GM20000 (cell line): ENCODE measurements at regions not wholly inside any gene's neighbourhood (a gene's known extent, or its start where the extent isn't known, plus 50 kb on each side); places are given as distances from the start of the nearest gene placed in this dataset.

ENCODE experiments used
- DNase-seq: peaks from one replicate; pipeline ENCODE4 v3.0.0; 2012; ENCODE audit warnings: low spot score
- TF ChIP-seq, protein P1 (sequence below): IDR thresholded peaks from 2 replicates; pipeline ENCODE4 v1.5.1; 2012; ENCODE audit warnings: mild to moderate bottlenecking, control low read depth; ENCODE audit errors: extremely low read depth, missing control alignments

DNA sequence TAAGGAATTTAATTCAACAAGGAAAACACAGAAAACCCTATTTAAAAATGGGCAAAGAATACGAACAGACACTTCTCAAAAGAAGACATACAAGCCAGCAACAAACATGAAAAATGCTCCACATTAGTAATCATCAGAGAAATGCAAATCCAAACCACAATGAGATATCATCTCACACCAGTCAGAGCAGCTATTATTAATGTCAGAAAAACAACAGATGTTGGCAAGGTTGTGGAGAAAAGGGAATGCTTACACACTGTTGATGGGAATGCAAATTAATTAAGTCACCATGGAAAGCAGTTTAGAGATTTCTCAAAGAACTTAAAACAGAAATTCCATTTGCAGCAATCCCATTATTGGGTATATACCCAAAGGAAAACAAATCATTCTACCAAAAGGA, 55.2 kb downstream of the GCC1 start:
- DNase-seq: no peak
- TF ChIP-seq, protein P1, sequence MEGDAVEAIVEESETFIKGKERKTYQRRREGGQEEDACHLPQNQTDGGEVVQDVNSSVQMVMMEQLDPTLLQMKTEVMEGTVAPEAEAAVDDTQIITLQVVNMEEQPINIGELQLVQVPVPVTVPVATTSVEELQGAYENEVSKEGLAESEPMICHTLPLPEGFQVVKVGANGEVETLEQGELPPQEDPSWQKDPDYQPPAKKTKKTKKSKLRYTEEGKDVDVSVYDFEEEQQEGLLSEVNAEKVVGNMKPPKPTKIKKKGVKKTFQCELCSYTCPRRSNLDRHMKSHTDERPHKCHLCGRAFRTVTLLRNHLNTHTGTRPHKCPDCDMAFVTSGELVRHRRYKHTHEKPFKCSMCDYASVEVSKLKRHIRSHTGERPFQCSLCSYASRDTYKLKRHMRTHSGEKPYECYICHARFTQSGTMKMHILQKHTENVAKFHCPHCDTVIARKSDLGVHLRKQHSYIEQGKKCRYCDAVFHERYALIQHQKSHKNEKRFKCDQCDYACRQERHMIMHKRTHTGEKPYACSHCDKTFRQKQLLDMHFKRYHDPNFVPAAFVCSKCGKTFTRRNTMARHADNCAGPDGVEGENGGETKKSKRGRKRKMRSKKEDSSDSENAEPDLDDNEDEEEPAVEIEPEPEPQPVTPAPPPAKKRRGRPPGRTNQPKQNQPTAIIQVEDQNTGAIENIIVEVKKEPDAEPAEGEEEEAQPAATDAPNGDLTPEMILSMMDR: no peak

DNA sequence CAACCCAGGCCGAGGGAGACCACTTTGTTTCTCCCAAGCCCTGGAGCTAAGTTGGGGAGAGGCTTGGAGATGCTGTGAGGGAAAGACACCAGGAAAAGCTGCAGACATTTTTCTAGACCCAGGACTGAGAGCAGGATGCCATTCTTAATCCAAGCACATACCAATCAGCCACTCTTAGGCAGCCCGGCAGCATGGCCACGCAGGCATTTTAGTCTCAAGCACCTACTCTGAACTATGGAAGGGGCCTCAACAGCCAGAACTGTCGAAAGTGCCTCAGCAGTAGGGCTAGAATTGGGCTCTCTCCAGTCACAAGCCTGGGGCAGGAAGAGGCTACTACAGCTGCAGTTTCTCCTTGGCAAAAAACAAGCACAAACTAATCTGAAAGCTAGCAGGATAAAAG, 57.8 kb downstream of the GCC1 start:
- TF ChIP-seq, protein P1: no peak
- DNase-seq: no peak

DNA sequence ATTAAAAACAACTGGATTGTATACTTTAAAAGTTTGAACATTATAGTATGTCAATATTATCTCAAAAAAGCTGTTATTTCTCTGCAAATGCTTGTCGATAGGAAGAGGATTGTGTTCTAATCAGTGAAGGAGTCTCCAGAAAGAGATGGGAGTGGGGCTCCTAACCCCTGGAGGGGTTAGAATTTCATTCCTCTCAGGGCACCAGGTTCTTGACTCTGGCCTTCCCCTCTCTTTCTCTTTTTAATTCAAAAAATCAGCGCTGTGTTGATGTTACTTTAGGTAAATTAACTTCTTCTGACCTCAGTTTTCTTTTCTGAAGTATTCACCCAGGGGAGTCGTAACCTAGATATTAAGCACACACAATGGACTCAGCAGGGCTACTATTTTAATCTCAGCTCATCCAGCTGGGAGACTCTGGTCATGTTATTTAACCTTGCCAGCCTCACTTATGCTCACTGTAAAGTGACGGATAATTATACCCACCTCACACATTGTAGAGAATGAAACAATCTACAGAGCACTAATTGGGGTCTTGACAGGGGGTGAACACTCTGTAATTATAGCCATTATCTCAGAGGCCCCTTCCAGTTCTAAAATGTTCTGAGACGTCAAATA, 59.4 kb downstream of the GCC1 start:
- TF ChIP-seq, protein P1: no peak
- DNase-seq: no peak

- TF ChIP-seq, protein P1: no peak
- DNase-seq: no peak
These were observed 69.1 kb downstream of the GCC1 start for GRCh38 chr7:127516320-127516719.

- DNase-seq: peak; percentile 13
- TF ChIP-seq, protein P1: no peak
These were observed 70.9 kb downstream of the GCC1 start for GRCh38 chr7:127514499-127514898.

GRCh38 chr7:127513311-127513710, 72.1 kb downstream of the GCC1 start:
- no peak for DNase-seq

GRCh38 chr7:127512663-127513062, 72.7 kb downstream of the GCC1 start:
- TF ChIP-seq, protein P1: no peak
- DNase-seq: no peak

More at GRCh38 chr7:127513311-127513710, 72.1 kb downstream of the GCC1 start:
- TF ChIP-seq, protein P1: no peak
